Ecto neural progenitor cell (in vitro differentiated cells): ENCODE measurements at regions not wholly inside any gene's neighbourhood (a gene's known extent, or its start where the extent isn't known, plus 50 kb on each side); places are given as distances from the start of the nearest gene placed in this dataset.

Experiments used
- DNase-seq: peaks from one replicate; pipeline ENCODE4 v3.0.0-alpha.2; 2018; ENCODE audit warnings: low spot score

DNA sequence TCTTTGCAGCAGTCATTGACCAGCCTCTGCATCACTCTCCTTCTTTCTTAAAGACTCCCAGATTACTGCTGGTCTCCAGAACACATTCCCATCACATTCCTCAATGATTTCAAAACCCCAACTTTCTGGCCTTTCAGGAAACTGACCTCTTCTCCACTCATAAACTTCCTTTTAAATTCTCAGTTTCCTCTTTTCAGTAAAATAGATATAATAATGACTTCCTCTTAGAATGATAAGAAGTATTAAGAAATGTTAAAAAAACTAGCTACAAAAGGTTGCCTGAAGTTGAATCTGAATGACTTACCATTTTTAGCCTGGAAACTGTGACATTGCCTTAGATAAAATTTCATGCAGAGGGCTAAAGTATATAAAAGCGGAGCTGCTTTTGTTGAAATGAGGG, 239.3 kb downstream of the OGFRL1 start:
- DNase-seq: no peak

DNA sequence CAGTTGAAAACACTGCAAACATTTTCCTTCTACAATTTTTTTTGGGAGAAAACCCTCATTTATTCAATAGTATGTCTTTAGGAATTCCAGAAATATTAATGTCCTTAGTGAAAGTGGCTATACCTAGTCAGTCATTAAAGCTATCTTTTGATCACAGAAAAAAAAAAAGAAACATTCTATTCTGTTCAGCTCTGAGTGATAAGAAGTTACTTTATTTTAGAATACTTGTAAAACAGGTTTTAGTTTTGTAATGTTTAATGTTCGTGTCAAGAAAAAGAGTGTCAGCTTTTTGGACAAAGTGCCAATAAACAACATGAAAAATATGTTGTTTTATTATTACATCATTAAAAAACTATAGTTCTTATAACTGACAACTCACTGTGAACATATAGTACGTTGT, 240.4 kb downstream of the OGFRL1 start:
- no peak for DNase-seq

DNA sequence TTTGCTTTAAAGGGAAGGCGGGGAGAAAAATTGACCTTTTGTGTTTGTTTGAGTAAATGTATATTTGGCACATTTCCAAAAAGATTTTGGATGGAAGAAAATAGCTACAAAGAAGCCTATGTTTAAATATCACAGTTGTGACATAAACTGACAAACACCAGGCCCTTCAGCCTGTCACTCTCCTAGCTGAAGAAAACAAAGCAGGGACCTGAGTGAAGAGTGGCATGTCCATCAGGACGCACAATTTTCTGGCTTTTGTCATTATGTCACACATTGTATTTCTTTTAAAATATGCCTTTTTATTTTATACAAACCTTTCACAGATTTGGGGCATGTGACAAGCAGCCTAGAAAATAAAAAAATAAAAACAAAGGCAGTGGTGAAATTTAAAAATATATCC, 241.2 kb downstream of the OGFRL1 start:
- DNase-seq: no peak

DNA sequence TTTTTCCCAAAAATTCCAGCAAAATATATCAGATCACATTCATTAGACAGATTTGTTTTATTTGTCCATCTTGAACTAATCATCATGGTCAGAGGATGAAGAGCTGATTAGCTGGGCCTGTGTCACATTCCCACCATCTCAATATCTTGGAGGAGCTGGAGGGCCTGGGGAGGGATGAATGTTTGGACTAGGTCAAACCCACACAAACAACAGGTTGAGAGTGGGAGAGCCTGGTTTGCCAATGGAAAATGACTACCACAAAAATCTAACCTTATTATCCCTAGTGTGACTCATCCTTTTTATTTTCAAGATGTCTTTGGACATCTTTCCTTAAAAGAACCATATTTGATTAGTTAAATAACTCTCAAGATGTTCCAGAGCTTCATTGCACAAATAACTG, 242.4 kb downstream of the OGFRL1 start:
- DNase-seq: no peak

DNA sequence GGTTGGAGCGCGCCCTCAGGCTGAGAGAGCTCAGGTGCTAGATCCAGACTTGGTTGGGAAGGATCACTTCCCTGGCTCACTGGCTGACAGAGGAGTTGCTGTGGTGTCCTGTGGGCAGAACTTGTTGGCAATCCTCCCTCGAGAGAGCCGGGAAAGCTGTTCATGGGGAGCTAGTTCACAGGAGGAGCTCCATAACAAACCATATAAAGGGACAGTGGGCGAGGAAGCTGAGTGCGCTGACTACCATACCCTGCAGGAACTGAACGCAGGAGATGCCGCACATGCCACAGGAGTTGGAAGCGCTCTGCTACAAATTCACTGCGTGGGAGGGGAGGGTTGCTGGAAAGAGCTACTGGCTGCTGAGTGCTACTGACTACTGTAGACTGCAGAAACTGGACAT, 243.2 kb downstream of the OGFRL1 start:
- DNase-seq: no peak

DNA sequence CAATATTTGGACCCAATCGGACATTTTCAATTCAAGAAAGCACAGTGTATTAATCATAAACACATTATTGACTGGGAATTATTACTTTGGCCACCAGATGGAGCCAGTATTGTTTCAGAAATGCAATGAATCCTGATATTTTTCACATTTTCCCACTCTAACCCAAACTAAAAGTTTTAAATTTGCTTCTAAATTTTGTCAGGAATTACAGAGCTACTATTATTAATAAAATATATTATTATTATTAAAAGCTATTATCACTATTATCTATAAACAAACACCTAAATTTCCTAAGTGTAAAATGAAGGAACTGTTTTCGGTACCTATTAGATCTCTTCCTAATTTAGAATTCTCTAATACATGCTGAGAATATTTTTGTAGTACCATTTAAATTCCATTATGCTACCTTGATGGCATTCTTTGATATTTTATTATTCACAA, 245.3 kb downstream of the OGFRL1 start:
- DNase-seq: no peak

DNA sequence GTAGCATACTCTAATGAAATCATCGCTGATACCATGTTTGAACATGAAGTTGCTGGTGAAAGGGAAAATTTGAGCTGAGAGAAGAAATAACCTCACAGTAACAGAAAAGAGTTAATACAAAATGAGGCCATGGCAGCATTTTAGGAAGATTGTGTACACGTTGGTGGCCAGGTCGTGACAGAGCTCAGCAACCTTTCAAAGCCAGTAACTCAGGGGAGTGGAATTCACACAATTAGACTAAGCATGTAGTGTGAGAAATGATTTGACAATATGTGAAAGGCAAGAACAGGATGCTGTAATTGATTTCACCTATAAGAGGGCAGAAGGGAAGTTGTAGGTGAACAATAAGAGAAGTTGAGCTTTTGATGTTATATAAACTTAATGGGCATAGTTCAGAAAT, 246.3 kb downstream of the OGFRL1 start:
- DNase-seq: no peak

DNA sequence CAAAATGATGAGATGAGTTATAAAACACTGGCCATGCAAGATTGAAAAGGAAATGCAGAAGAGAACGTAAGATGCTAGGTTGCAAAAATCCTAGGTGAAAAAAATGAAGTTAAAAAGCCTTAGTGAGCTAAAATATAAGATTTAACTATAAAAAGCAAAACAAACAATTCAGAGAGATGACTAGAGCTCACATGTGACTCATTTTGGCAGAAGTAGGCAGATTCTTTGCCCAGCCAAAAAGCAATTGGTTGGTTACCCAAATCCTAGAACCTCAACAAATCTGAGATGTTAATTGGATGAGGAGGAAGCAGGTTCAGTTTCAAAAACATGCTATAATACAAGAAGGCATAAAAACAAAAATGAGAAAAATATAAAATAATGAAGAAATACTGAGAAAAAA, 249.1 kb downstream of the OGFRL1 start:
- no peak for DNase-seq

DNA sequence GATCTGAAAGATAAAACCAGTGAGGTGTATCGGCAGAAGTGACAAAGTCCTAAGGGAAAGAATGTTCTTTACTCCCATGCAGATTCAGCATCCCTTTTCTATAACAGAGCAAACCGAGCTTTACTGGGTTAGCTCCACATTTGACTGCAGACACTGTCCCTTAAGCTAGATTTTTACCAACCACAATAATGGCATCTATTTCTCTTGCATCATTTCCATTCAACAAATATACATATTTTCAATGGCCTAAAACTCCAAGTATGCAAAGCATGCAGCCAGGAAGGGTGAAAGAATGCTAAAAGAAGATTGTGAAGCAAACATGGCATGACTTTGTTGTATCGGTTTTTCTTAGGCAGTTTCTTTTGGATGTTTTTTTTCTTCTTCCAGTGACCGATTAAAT, 255.4 kb downstream of the OGFRL1 start:
- DNase-seq: no peak

DNA sequence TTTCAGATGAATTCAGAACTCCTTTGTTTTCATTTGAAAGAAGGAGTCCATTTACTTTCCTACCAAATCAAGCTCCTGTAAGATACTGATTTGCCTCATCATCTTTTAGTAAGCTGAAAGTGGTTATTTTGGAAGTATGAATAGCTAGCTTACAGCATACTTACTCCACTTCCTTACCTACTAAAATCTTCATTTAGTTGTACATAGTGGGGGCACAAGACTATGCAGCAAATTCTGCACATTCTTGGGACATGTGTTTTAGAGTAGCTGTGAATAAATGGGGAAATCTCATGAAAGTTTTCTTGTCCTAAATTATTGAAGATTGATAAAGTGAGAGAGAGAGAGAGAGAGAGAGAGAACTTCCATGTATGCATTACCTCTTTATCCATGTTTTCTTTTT, 256.3 kb downstream of the OGFRL1 start:
- no peak for DNase-seq

DNA sequence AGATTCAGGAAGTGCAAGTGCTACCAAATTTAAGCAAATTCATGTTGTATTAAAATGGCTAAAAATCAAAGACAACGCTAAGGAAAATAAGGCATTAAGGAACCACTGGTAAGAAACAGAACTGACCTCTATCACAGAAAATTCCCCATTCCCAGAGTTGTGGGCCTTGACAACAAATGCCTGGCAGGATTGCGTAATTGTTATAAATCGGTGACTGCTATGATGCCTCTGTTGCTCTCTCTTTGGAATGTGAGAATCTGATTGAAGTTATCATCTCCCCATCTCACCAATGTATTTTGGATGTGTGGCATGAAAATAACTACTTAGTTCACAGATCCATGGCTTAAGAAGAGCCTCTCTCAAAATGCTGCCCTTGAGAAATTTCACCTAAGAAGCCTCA, 257.3 kb downstream of the OGFRL1 start:
- no peak for DNase-seq

DNA sequence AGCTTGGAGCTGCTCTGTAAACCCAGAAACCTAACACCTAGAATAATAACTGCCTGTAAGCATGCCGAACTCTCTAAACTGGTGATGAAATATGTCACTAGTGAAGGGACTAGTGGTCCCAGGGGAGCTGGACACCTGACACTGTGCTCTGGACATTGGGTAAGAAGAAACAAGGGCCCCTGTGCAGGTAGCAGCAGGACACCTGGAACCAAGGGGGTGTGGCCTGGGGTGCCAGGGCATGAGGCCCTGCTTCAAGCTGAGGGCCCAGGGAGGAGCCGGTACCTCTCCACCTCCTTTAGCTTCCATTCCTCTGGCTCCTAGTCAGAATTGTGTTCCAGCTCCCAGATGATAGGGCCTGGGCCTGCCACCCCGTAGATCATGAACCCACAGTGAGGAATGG, 263.2 kb downstream of the OGFRL1 start:
- DNase-seq: no peak

DNA sequence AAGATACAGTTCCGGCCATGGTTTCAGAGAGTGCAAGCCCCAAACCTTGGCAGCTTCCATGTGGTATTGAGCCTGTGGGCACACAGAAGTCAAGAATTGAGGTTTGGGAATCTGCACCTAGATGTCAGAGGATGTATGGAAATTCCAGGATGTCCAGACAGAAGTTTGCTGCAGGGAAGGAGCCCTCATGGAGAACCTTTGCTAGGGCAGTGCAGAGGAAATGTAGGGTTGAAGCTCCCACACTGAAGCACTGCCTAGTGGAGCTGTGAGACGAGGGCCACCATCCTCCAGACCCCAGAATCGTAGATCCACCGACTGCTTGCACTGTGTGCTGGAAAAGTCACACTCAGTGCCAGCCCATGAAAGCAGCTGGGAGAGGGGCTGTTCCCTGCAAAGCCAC, 267.5 kb downstream of the OGFRL1 start:
- DNase-seq: no peak

DNA sequence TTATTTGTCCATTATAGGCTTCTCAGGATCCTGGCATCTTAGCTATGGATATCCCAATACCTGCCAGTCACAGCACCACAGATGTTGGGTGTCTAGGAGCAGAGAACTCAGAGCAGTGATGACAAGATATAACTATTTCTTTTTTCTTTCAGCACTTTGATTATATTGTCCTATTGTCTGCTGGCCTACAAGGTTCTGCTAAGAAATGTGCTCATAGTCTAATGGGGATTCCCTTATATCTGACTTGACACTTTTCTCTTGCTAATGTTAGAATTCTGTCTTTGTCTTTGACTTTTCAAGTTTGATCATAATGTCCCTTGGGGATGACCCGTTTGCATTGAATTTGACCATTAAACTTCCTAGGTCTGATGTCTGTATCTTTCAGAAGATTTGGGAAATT, 270.4 kb downstream of the OGFRL1 start:
- no peak for DNase-seq

DNA sequence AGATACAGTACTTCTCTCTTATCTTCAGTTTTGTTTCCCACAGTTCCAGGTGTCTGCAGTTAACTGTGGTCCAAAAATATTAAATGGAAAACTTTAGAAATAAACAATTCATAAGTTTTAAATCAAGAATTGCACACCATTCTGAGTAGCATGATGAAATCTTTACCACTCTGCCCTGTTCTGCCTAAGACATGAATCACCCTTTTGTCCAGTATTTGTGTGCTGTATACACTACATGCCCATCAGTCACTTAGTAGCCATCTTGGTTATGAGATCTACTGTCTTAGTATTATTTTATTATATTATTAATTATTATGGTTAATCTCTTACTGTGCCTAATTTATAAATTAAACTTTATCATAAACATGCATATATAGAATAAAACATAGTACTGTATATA, 279.0 kb downstream of the OGFRL1 start:
- no peak for DNase-seq

DNA sequence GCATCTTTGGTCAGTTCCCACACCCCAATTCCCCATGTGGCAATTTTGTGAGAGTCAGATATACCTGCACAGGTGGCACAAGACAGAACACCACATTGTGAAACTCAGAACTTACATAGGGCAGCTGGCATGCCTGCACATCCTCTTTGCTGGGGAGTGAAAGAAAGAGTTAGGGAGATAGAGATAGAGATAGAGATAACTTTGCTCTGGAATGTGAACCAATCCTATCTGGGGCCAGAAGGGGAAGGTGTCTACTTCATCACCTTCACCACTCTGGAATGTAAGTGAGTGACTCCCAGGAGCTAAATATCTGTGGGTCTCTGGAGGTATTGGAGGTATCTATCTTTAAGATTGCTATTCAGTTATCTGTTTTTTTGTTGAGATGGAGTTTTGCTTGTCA, 289.2 kb downstream of the OGFRL1 start:
- no peak for DNase-seq

DNA sequence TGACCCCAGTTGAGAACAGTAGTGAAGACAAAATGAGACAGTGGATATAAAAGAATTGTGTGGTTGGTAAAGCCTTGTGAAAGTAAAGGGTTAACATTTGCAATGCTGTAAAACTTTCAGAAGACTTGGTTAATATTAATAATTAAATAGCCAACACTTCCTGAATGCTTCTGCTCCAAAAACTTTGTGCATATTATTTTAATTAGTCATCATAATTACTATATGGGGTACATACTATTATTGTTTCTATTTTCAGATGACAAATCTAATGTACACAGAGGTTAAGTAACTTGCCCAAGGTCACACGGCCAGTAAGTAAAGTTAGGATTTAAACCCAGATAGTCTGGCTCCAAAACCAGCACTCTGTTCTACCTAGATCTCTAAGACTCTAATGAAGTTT, 291.3 kb downstream of the OGFRL1 start:
- no peak for DNase-seq

DNA sequence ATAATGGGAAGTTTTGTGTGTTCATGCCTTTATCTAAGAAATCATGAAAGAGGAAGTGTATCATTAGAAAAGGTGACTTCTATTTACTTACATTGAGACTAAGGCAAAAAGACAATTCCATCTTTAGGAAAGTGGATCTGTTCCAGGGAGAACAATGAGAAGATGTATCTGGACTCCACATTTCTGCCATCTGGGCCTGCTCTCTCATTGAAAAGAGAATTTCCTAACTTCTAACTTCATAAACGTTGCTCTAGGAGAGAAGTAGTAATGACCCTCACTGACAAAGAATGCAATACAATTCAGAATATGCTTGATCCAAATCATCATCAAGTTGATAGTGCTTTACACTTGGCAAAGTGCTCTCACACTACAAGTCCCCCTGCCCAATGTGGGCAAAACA, 294.2 kb downstream of the OGFRL1 start:
- DNase-seq: no peak

DNA sequence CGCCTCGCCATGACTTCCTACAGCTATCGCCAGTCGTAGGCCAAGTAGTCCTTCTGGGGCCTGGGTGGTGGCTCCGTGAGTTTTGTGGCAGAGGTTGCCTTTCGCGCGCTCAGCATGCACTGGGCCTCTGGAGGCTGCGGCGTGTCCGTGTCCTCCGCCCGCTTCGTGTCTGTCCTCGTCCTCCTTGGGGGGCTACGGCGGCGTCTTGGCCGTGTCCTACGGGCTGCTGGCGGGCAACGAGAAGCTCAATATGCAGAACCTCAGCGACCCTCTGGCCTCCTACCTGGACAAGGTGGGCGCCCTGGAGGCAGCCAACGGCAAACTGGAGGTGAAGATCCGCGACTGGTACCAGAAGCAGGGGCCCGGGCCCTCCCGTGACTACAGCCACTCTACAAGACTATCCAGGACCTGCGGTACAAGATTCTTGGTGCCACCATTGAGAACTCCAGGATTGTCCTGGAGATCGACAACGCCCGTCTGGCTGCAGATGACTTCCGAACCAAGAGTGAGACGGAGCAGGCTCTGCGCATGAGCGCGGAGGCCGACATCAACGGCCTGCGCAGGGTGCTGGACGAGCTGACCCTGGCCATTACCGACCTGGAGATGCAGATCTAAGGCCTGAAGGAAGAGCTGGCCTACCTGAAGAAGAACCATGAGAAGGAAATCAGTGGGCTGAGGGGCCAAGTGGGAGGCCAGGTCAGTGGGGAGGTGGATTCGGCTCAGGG, 296.3 kb downstream of the OGFRL1 start:
- DNase-seq: no peak

DNA sequence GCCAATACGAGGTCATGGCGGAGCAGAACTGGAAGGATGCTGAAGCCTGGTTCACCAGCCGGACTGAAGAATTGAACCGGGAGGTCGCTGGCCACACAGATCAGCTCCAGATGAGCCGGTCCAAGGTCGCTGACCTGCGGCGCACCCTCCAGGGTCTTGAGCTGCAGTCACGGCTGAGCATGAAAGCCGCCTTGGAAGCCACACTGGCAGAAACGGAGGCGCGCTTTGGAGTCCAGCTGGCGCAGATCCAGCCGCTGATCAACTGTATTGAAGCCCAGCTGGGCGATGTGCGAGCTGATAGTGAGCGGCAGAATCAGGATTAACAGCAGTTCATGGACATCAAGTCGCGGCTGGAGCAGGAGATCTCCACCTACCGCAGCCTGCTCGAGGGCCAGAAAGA, 296.9 kb downstream of the OGFRL1 start:
- no peak for DNase-seq

DNA sequence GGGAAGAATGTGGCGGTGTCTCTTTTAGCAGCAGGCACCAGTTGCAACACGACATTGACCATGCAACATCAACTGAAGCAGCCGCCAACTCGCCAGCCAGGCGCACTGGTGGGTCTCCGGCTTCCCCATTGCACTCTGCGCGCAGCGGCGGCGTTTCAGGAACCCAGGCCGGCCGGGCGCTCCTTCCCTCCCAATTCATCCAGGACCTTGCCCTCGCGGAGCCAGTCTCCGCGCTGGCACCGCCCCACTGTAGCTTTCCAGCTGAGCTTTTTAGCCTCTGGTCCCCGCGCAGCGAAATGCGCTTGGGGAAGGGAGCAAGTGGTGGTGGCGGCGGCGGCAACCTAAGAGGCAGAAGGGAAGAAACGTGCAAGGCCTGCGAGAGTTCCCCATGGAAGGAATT, 297.9 kb upstream of the RIMS1 start:
- DNase-seq: no peak

DNA sequence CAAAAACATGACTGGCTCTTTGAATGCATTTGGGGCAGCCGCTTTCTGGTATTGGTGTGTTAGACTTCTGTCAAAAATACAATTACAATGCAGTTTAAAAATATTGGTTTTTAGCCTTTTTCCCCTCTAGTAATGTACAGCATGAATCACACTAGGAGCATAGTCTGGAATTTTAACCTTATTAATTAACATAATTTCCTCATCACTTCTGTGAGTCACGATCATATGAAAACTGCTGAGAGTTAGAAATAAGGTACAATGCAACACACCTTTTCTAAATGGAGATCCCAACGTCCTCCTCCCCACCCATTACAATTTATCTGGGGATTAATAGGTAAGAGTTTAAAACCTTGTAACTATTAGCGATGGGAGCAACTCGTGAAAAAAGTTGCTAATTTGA, 297.1 kb upstream of the RIMS1 start:
- no peak for DNase-seq

DNA sequence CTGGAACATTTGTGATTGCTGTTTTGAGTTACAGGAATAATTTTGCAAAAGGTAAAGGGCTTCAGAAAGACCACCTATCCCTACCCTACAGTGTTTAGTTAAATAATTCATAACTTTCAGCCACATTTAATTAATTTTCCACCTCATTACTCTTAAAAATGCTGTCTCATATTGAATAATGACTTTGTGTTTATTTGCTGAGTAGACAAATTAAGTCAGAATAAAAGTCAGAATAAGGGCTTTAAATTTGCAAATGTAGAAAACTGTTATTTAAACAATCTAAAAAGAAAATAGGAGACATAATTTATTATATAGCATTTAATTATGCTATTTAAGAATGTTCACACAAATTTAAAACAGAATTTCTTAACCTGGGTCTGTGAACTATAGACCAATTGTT, 293.7 kb upstream of the RIMS1 start:
- DNase-seq: no peak

DNA sequence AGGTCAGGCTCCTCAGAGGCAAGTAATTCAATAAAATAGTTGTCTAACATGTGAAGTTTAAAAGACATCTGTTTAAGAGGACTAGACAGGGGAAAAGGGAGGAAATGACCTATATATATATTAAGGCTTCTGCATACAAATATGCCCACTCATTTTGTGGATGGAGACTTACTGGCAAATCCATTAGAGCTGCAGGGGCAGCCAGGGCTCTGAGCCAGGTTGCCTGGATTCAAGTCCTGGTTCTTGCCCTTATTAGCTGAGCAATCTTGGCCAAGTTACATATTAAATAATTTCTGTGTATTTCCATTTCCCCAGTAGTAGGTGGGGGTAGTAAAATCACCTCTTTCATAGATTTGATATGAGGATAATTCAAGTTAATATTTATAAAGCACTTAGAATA, 287.0 kb upstream of the RIMS1 start:
- DNase-seq: no peak
